ENCODE measurements at regions not wholly inside any gene's neighbourhood (a gene's known extent, or its start where the extent isn't known, plus 50 kb on each side); places are given as distances from the start of the nearest gene placed in this dataset.

DNA sequence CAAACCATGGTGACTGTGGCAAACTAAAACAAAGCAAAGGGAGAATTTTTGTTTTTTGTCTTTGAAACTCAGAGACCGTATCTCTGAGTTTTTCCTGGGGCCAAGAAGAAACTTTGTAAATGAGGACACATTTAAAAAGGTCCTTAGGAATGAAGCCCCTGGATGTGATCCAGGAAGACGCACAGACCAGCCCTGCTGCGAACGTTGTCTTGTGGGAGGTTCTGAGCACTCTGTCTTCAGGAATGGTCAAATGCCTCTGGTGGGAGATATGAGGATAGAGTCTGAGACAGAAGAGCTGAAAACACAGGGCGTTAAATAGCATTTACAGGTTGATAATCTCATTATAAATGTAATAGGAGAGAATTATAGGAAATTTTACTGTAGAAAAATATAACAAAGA, 893.5 kb upstream of the KLHL29 start:
- no peaks in the 10 kb centered on the region for H3K36me3 ChIP-seq (ENCODE audit: control insufficient read depth, insufficient read depth, low read length)
- no peaks in the 10 kb centered on the region for H3K27me3 ChIP-seq (replicated peaks; ENCODE audit: control insufficient read depth, insufficient read depth, low read length)
- TF ChIP-seq CTCF (IDR thresholded peaks at IDR 0.05; ENCODE audit: insufficient read depth, low read length, poor library complexity, severe bottlenecking), result no peak
- H3K4me3 ChIP-seq (replicated peaks; ENCODE audit: low read depth, low read length), result no peak overlapping the region
- DNase-seq (ENCODE audit: extremely low read depth, insufficient read length), result no peak

DNA sequence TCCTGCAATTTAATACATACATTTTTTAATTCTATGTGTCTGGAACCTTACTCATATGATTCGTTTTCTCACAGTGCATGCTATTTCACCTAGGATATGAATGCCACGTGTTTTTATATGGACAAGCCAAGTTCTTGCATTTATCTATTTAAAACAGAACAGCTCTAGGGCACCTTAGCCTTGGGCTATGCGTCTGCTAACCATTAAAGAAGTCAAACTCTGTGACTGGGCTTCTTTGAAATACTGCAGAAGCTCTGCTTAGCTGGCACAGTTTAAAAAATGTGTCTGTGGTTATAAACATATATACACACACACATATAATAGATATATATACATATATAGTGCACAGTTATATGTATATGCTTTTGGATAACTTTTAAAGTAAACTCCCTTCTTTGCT, 890.8 kb upstream of the KLHL29 start:
- no peak for DNase-seq (ENCODE audit: extremely low read depth, insufficient read length)
- Histone ChIP-seq H3K27me3 (replicated peaks; ENCODE audit: control insufficient read depth, insufficient read depth, low read length) (no peaks in the 10 kb centered on the region), H3K36me3 (ENCODE audit: control insufficient read depth, insufficient read depth, low read length) (no peaks in the 10 kb centered on the region), H3K4me3 (replicated peaks; ENCODE audit: low read depth, low read length) (no peak overlapping the region)
- TF ChIP-seq CTCF (IDR thresholded peaks at IDR 0.05; ENCODE audit: insufficient read depth, low read length, poor library complexity, severe bottlenecking), result no peak

GRCh38 chr2:22497064-22497463, 887.9 kb upstream of the KLHL29 start:
- H3K36me3 ChIP-seq (ENCODE audit: control insufficient read depth, insufficient read depth, low read length), result no peaks in the 10 kb centered on the region
- H3K27me3 ChIP-seq (replicated peaks; ENCODE audit: control insufficient read depth, insufficient read depth, low read length), result no peaks in the 10 kb centered on the region
- TF ChIP-seq CTCF (IDR thresholded peaks at IDR 0.05; ENCODE audit: insufficient read depth, low read length, poor library complexity, severe bottlenecking), result no peak
- DNase-seq (ENCODE audit: extremely low read depth, insufficient read length), result no peak
- H3K4me3 ChIP-seq (replicated peaks; ENCODE audit: low read depth, low read length), result no peak overlapping the region

DNA sequence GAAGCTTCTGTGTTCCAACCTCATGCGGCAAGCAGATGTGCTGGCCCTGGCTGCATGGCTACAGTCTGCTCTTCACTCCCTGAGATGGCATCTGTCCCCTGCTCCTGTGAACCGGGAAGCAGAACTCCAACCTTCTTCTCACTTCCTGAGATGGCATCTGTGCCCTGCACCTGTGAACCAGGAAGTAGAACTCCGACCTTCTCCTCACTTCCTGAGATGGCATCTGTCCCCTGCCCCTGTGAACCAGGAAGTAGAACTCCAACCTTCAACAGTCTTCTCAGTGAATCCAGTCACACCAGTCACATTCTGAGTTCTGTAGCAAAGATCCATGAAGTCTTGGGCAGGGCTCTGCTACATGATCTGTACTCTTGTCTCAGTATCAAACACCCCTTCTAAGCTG, 887.2 kb upstream of the KLHL29 start:
- TF ChIP-seq CTCF (IDR thresholded peaks at IDR 0.05; ENCODE audit: insufficient read depth, low read length, poor library complexity, severe bottlenecking), result no peak
- Histone ChIP-seq H3K36me3 (ENCODE audit: control insufficient read depth, insufficient read depth, low read length) (no peaks in the 10 kb centered on the region), H3K27me3 (replicated peaks; ENCODE audit: control insufficient read depth, insufficient read depth, low read length) (no peaks in the 10 kb centered on the region), H3K4me3 (replicated peaks; ENCODE audit: low read depth, low read length) (no peak overlapping the region)
- no peak for DNase-seq (ENCODE audit: extremely low read depth, insufficient read length)

GRCh38 chr2:22499082-22499839, 885.7 kb upstream of the KLHL29 start:
- H3K36me3 ChIP-seq (ENCODE audit: control insufficient read depth, insufficient read depth, low read length), result no peaks in the 10 kb centered on the region
- no peak overlapping the region for H3K4me3 ChIP-seq (replicated peaks; ENCODE audit: low read depth, low read length)
- H3K27me3 ChIP-seq (replicated peaks; ENCODE audit: control insufficient read depth, insufficient read depth, low read length), result no peaks in the 10 kb centered on the region
- TF ChIP-seq CTCF (IDR thresholded peaks at IDR 0.05; ENCODE audit: insufficient read depth, low read length, poor library complexity, severe bottlenecking), result no peak
- DNase-seq (ENCODE audit: extremely low read depth, insufficient read length), result no peak

- Histone ChIP-seq H3K4me3 (replicated peaks; ENCODE audit: low read depth, low read length) (no peak overlapping the region), H3K27me3 (replicated peaks; ENCODE audit: control insufficient read depth, insufficient read depth, low read length) (no peaks in the 10 kb centered on the region), H3K36me3 (ENCODE audit: control insufficient read depth, insufficient read depth, low read length) (no peaks in the 10 kb centered on the region)
- no peak for DNase-seq (ENCODE audit: extremely low read depth, insufficient read length)
- TF ChIP-seq CTCF (IDR thresholded peaks at IDR 0.05; ENCODE audit: insufficient read depth, low read length, poor library complexity, severe bottlenecking), result no peak
These were observed 884.4 kb upstream of the KLHL29 start for GRCh38 chr2:22500555-22500935.
